GM19452 (cell line): ENCODE measurements at regions not wholly inside any gene's neighbourhood (a gene's known extent, or its start where the extent isn't known, plus 50 kb on each side); places are given as distances from the start of the nearest gene placed in this dataset.
"Not testable (repeated sequence)": the region's sequence is repeated elsewhere in the genome, so short reads cannot be mapped to it uniquely, and the experiment has no call there.

ENCODE experiments used
- ATAC-seq: cut with Tn5 transposase; IDR thresholded peaks from one replicate; pipeline ENCODE4 v1.9.1; 2021; ENCODE audit not compliant: unreplicated experiment

- ATAC-seq = not testable (repeated sequence)
These were observed 121.3 kb upstream of the NIPA1 start for GRCh38 chr15:22665059-22665702.

DNA sequence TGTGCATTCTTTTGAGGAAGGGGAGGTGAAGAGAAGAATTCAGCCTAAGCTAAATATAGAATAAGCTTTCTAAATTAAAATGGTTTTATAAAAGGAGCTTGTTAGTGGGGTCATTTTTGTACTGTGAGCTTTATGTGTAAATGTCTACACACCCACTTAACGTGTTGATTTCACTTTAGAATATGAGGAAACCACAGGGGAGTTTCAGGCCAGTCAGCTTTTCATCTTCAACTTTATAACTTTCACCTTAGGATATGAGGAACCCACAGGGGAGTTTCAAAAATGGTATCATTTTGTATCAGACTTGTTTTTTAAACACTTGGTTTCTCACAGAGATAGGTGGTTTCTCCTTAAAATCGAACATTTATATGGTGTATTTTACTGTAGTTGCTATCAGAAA is 120.7 kb upstream of the NIPA1 start:
- ATAC-seq = not testable (repeated sequence)

- ATAC-seq = not testable (repeated sequence)
These were observed 101.7 kb upstream of the NIPA1 start for GRCh38 chr15:22684786-22685185.

- ATAC-seq = not testable (repeated sequence)
These were observed 86.6 kb upstream of the NIPA1 start for GRCh38 chr15:22699881-22700280.

DNA sequence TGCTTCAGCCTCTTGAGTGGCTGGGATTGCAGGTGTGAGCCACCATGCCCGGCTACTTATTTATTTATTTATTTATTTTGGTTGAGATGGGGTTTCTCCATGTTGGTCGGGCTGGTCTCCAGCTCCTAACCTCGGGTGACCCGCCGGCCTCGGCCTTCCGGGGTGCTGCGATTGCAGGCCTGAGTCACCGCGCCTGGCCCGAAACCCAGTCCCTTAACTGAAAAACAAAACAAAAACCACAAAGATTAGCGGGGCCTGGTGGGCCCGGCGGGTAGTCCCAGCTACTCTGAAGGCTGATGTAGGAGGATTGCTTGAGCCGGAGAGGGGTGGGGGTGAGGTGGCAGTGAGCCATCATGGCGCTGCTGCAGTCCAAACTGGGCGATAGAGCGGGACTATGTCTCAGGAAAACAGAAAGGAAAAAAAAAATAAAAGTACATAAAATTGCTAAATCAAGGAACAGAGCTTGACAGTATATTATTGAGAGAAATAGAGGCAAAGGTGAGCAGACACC is 75.6 kb upstream of the NIPA1 start:
- not testable (repeated sequence) for ATAC-seq

DNA sequence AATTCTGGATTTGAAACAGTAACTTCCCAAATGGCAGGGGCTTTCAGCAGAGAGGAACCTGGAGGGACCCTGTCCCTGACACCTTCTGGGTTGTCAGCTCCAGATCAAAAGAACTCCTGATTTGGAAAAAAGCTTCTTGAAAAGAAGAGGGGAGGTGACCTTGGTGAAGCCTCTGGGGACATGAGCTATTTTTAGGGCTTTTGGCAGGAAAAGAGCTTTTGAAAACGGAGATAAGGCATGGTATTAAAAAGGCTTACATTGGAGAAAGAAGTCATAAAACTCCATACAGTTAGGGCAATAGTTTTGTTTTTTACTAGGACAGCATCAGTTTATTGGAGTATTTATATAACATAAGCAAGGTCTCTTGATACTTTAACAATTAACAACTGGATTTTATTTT is 72.5 kb upstream of the NIPA1 start:
- ATAC-seq = not testable (repeated sequence)

- ATAC-seq = not testable (repeated sequence)
These were observed 71.9 kb upstream of the NIPA1 start for GRCh38 chr15:22714358-22715132.

DNA sequence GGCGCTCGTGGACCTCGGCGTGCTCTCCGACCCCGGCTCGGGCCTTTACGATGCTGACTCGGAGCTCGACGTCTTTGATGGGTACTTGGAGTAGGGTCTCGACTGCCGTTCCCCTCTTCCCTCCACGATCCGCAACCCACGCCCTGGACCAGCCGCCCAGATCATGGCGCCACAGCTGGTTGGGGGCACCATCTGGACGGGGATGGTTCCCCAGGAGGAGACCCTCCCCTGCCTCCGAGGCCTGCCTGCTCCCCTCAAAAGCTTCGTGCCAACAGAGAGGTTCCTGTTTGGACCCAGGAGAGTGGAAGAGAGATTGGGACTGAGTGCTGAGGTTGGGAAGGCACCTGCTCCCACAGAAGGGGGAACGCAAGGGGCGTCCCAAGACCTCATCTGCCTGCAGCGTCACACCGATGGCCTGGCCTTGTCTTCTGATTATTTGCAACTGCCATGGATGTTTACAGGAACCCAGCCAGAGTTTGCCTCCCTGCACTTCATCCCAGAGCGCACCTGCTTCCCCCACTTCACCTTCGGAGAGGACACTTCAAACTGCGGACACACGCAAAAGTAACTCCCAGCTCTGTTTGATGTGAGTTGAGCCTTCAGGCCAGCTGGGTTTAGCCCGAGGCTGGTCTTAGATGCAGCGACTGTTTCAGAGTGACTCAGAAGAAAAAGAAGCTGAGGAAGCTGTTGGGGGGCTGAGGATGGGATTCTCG is 71.2 kb upstream of the NIPA1 start:
- not testable (repeated sequence) for ATAC-seq

DNA sequence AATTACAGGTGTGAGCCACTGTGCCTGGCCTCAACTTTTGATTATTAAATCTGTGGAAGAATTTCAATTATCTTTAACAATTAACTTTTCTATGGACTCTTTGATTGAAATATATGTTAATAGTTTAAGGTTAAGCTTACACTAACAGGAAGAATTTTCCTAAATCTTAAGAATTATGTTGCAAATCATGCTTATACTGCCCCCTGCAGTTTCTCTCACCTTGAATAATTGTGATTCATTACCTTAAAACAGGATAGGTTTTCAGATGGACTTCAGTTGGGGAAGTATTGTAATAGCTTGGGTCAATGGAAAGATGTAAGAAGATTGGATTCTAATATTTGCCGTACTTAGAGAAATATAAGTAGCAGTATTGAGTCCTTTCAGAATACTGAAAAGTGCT is 66.5 kb upstream of the NIPA1 start:
- ATAC-seq = not testable (repeated sequence)

DNA sequence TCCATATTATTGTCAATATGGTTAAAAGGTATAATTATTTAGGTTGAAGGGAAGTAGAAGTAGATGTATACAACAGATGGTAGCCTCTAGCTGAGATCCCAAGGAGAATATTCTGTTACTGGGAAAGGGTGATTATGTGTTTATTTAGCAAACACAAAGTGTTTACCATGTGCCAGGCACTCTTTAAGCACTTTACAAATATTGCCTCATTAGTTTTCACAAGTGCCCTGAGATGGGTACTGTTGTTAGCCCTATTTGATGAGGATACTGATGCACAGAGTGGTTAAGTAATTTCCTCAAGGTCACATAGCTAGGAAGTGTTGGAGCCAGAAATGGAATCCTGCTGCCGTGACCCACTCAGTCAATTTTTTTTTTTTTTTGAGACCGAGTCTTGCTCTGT is 60.3 kb upstream of the NIPA1 start:
- ATAC-seq = not testable (repeated sequence)

GRCh38 chr15:22735067-22735466 is 51.4 kb upstream of the NIPA1 start:
- not testable (repeated sequence) for ATAC-seq

- ATAC-seq = no peak
These were observed 50.7 kb upstream of the NIPA1 start for GRCh38 chr15:22735781-22736180.

- not testable (repeated sequence) for ATAC-seq
These were observed 50.2 kb upstream of the NIPA1 start for GRCh38 chr15:22736200-22736599.
